A549 (cell line): ENCODE measurements at regions not wholly inside any gene's neighbourhood (a gene's known extent, or its start where the extent isn't known, plus 50 kb on each side); places are given as distances from the start of the nearest gene placed in this dataset.
A peak's percentile ranks its signal among the peaks of the same experiment; 100 is the strongest.

Experiments
- ATAC-seq, 2 experiments: fragments of 200-7000 bp in 1 of 2; fragments of >200 bp in 1 of 2; cut with Nextera tagmentation in 1 of 2; cut with Tn5 transposase in 1 of 2; 3 replicates each; pipeline versions ENCODE4 v1.8.0 to v1.9.1; 2018 to 2020; ENCODE audit warnings: mild to moderate bottlenecking in 1 of 2, moderate library complexity in 1 of 2
- CTCF ChIA-PET: fragments of 300-600 bp; sonication (Branson Sonifier 250); formaldehyde crosslinking; extraction: SDS; loops from one replicate; lab custom pipeline; 2021; ENCODE audit warnings: antibody characterized with exemption, inconsistent platforms; lab: Yijun Ruan, JAX
- POLR2A ChIA-PET: fragments of 350-600 bp; formaldehyde crosslinking; extraction: SDS; loops from one replicate; lab custom pipeline; 2021; ENCODE audit warnings: antibody characterized with exemption, inconsistent platforms; lab: Yijun Ruan, JAX
- DNase-seq, 2 experiments: peaks; one replicate each; pipeline versions ENCODE4 v3.0.0 to v3.0.0-alpha.2; 2011 to 2016; ENCODE audit warnings: low read depth in 1 of 2, low spot score in 1 of 2
- FAIRE-seq: peaks from 2 replicates; lab custom pipeline; 2011; peaks lifted over from hg19 to GRCh38; lab: Jason Lieb, UNC
- H3K27ac ChIP-seq, 2 experiments: fragments of >200 bp; sonication (Bioruptor Twin); formaldehyde crosslinking; 3 replicates each; pipeline ENCODE4 v1.5.1; 2016 to 2017
- H3K4me1 ChIP-seq: fragments of >200 bp; sonication (Bioruptor Twin); formaldehyde crosslinking; 3 replicates; pipeline ENCODE4 v1.6.1; 2016
- H3K4me2 ChIP-seq: fragments of >200 bp; sonication (Bioruptor Twin); formaldehyde crosslinking; 3 replicates; pipeline ENCODE4 v1.6.1; 2016
- H3K4me3 ChIP-seq: fragments of >200 bp; sonication (Bioruptor Twin); formaldehyde crosslinking; 3 replicates; pipeline ENCODE4 v1.5.1; 2016
- H3K9me3 ChIP-seq: fragments of >200 bp; sonication (Bioruptor Twin); formaldehyde crosslinking; 3 replicates; pipeline ENCODE4 v1.6.1; 2016
- BHLHE40 ChIP-seq: IDR thresholded peaks from 2 replicates; pipeline ENCODE4 v1.6.1; 2012; ENCODE audit warnings: low read depth, low read length, inconsistent platforms
- CBX2 ChIP-seq: fragments of 200-600 bp; sonication (generic); IDR thresholded peaks from 2 replicates; pipeline ENCODE4 v1.6.1; 2016; ENCODE audit warnings: low read depth, mild to moderate bottlenecking, borderline replicate concordance
- CBX8 ChIP-seq: fragments of 200-600 bp; sonication (generic); IDR thresholded peaks from 2 replicates; pipeline ENCODE4 v1.6.1; 2016
- CEBPB ChIP-seq, 2 experiments: fragments of >200 bp in 1 of 2; sonication (Bioruptor Twin) in 1 of 2; formaldehyde crosslinking in 1 of 2; IDR thresholded peaks; 2 replicates each; pipeline ENCODE4 v1.6.1; 2012 to 2016
- CHD4 ChIP-seq: fragments of 200-600 bp; sonication (generic); IDR thresholded peaks from 2 replicates; pipeline ENCODE4 v1.6.1; 2016; ENCODE audit warnings: antibody characterized with exemption, mild to moderate bottlenecking, borderline replicate concordance
- CTCF ChIP-seq: fragments of >200 bp; sonication (Bioruptor Twin); formaldehyde crosslinking; IDR thresholded peaks from 3 replicates; pipeline ENCODE4 v1.5.1; 2016
- EHF ChIP-seq: fragments of 250-450 bp; sonication (Bioruptor Pico); IDR thresholded peaks from 2 replicates; pipeline ENCODE4 v1.5.0; 2020; ENCODE audit warnings: mild to moderate bottlenecking
- HDAC2 ChIP-seq: fragments of 200-600 bp; sonication (generic); IDR thresholded peaks from 2 replicates; pipeline ENCODE4 v1.6.1; 2016
- HEYL ChIP-seq: fragments of 250-450 bp; sonication (Bioruptor Pico); IDR thresholded peaks from 2 replicates; pipeline ENCODE4 v1.8.0; 2021; ENCODE audit warnings: mild to moderate bottlenecking, moderate library complexity
- HMGXB4 ChIP-seq: fragments of 250-450 bp; sonication (Bioruptor Pico); IDR thresholded peaks from 2 replicates; pipeline ENCODE4 v1.5.0; 2021; ENCODE audit warnings: mild to moderate bottlenecking, moderate library complexity, borderline replicate concordance
- HOXB13 ChIP-seq: fragments of 250-450 bp; sonication (Bioruptor Pico); IDR thresholded peaks from 2 replicates; pipeline ENCODE4 v1.5.0; 2020; ENCODE audit warnings: low read depth, mild to moderate bottlenecking, moderate library complexity
- JUN ChIP-seq, 2 experiments: fragments of >200 bp; sonication (Bioruptor Twin); formaldehyde crosslinking; IDR thresholded peaks; 2 replicates in 1 of 2; 3 replicates in 1 of 2; pipeline ENCODE4 v1.6.1; 2016 to 2017
- JUNB ChIP-seq: fragments of >200 bp; sonication (Bioruptor Twin); formaldehyde crosslinking; IDR thresholded peaks from 2 replicates; pipeline ENCODE4 v1.6.1; 2016
- MAZ ChIP-seq: fragments of 150-350 bp; IDR thresholded peaks from 2 replicates; pipeline ENCODE4 v1.6.1; 2014; ENCODE audit warnings: antibody characterized with exemption, low read depth, low read length, borderline replicate concordance
- NFE2L2 ChIP-seq: fragments of 150-350 bp; conservative IDR thresholded peaks from 2 replicates; pipeline ENCODE4 v1.6.1; 2014; ENCODE audit warnings: low read length
- PBX3 ChIP-seq: IDR thresholded peaks from 2 replicates; pipeline ENCODE4 v1.6.1; 2012
- PHF8 ChIP-seq: fragments of 200-600 bp; sonication (generic); IDR thresholded peaks from 2 replicates; pipeline ENCODE4 v1.6.1; 2016; ENCODE audit warnings: low read depth, mild to moderate bottlenecking, antibody characterized with exemption, moderate library complexity, borderline replicate concordance
- POLR2AphosphoS2 ChIP-seq: conservative IDR thresholded peaks from 2 replicates; pipeline ENCODE4 v1.6.1; 2012; ENCODE audit warnings: low read length, improper control_type of control experiment, inconsistent platforms
- RAD21 ChIP-seq, 2 experiments: fragments of >200 bp in 1 of 2; sonication (Bioruptor Twin) in 1 of 2; formaldehyde crosslinking in 1 of 2; IDR thresholded peaks in 1 of 2; conservative IDR thresholded peaks in 1 of 2; 2 replicates in 1 of 2; 3 replicates in 1 of 2; pipeline ENCODE4 v1.6.1; 2012 to 2018; ENCODE audit warnings: inconsistent platforms in 1 of 2
- SMC3 ChIP-seq: fragments of >200 bp; sonication (Bioruptor Twin); formaldehyde crosslinking; IDR thresholded peaks from 3 replicates; pipeline ENCODE4 v1.6.1; 2018; ENCODE audit warnings: inconsistent platforms
- TP53 ChIP-seq: fragments of 250-450 bp; sonication (Bioruptor Pico); IDR thresholded peaks from 2 replicates; pipeline ENCODE4 v1.5.0; 2021; ENCODE audit warnings: mild to moderate bottlenecking, moderate library complexity
- ZFP36 ChIP-seq: fragments of 450-650 bp; IDR thresholded peaks from 2 replicates; pipeline ENCODE4 v1.6.1; 2014; ENCODE audit warnings: borderline replicate concordance; ENCODE audit not compliant: partially characterized antibody
- ZNF302 ChIP-seq: fragments of 250-450 bp; sonication (Bioruptor Pico); IDR thresholded peaks from 2 replicates; pipeline ENCODE4 v1.9.0; 2021; ENCODE audit warnings: inconsistent platforms, mild to moderate bottlenecking, moderate library complexity
- WGBS: methylation state at CpG from one replicate; pipeline ENCODE4 v1.1.6; 2017; ENCODE audit errors: missing lambda C conversion rate; 5-methylcytosine and 5-hydroxymethylcytosine counted together
- TF ChIP-seq, protein P1 (sequence below): fragments of 150-350 bp; IDR thresholded peaks from 2 replicates; pipeline ENCODE4 v1.6.1; 2014; ENCODE audit warnings: low read depth, mild to moderate bottlenecking, low read length

GRCh38 chr20:16194617-16195360 is 378.5 kb downstream of the KIF16B start:
- CTCF ChIA-PET = no interaction called here
- WGBS = 11% methylated on average over 2 of the region's 2 CpGs
- no peak for TF ChIP-seq HEYL
- no peak for TF ChIP-seq PBX3
- TF ChIP-seq TP53 = no peak
- no peak for TF ChIP-seq NFE2L2
- no peak for TF ChIP-seq RAD21 (conservative IDR thresholded peaks at IDR 0.05 in 1 of 2, IDR thresholded peaks at IDR 0.05 in 1 of 2)
- TF ChIP-seq CBX8 = no peak
- TF ChIP-seq BHLHE40 = no peak
- TF ChIP-seq HMGXB4 (CRISPR knock-in tag) = no peak
- TF ChIP-seq ZNF302 (CRISPR knock-in tag) = no peak
- TF ChIP-seq HDAC2 = no peak
- TF ChIP-seq ZFP36 = no peak
- TF ChIP-seq, all 56 proteins: peak for 0
- ATAC-seq (no peak), FAIRE-seq (no peak), DNase-seq (no peak)
- POLR2A ChIA-PET = no interaction called here
- Histone ChIP-seq H3K4me3 (no peak overlapping the region), H3K4me2 (no peak overlapping the region), H3K27ac (no peak overlapping the region), H3K9me3 (peaks cover 5% of the 10 kb centered on the region; the same call in 2 of the 3 replicates), H3K4me1 (no peaks in the 10 kb centered on the region)

GRCh38 chr20:16191496-16191895 is 381.8 kb downstream of the KIF16B start:
- DNase-seq (no peak), ATAC-seq (no peak), FAIRE-seq (no peak)
- Histone ChIP-seq H3K9me3 (no peaks in the 10 kb centered on the region), H3K4me2 (no peak overlapping the region), H3K27ac (no peak overlapping the region), H3K4me1 (no peaks in the 10 kb centered on the region), H3K4me3 (no peak overlapping the region)
- 8% methylated on average over 2 of the region's 2 CpGs for WGBS
- TF ChIP-seq CEBPB (IDR thresholded peaks at IDR 0.05) = no peak
- no peak for TF ChIP-seq JUNB
- TF ChIP-seq EHF (CRISPR knock-in tag) = no peak
- no peak for TF ChIP-seq BHLHE40
- no peak for TF ChIP-seq ZFP36
- no peak for TF ChIP-seq POLR2AphosphoS2
- POLR2A ChIA-PET = no interaction called here
- CTCF ChIA-PET = interaction anchor here (0.9 kb wide), 1 partner anchor 11 kb away, joined by 3 read pairs; no protein-coding TSS in a partner anchor

DNA sequence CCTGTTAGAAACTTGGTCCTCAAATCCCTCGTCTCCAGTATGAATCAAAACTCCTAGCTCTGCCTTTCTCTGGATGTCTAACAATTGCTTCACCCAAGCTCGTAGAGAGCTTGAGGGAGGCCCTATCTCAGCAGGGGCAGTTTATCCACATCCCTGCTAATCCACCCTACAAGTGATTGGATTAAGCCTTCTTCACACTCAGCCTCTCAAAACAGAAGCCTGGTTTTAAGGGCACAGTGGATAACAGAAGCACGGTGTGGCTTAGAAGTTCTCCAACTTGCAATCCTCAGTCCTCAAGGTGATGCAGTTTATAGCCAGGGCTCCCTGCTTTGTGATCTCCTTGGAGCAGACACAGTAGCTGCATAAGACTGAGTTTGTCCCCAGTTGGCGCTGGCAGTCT is 383.9 kb downstream of the KIF16B start:
- ChIA-PET CTCF (interaction anchor here (1.0 kb wide), 1 partner anchor 11 kb away, joined by 4 read pairs; no protein-coding TSS in a partner anchor), POLR2A (no interaction called here)
- H3K27ac ChIP-seq = no peak overlapping the region
- FAIRE-seq (no peak), DNase-seq (no peak), ATAC-seq (0 out of 6 replicates have a peak, but pooled peaks of 1 of the 2 experiments have one; percentile 10)
- H3K4me2 ChIP-seq = no peak overlapping the region
- H3K4me1 ChIP-seq = no peaks in the 10 kb centered on the region
- H3K4me3 ChIP-seq = no peak overlapping the region
- WGBS = 7% methylated on average over 4 of the region's 4 CpGs
- TF ChIP-seq CHD4 (no peak), TP53 (no peak), ZFP36 (no peak), HOXB13 (CRISPR knock-in tag) (no peak), SMC3 (no peak), MAZ (no peak), CTCF (no peak), CBX2 (no peak), JUN (IDR thresholded peaks at IDR 0.05) (no peak), PHF8 (no peak)
- TF ChIP-seq, protein P1, sequence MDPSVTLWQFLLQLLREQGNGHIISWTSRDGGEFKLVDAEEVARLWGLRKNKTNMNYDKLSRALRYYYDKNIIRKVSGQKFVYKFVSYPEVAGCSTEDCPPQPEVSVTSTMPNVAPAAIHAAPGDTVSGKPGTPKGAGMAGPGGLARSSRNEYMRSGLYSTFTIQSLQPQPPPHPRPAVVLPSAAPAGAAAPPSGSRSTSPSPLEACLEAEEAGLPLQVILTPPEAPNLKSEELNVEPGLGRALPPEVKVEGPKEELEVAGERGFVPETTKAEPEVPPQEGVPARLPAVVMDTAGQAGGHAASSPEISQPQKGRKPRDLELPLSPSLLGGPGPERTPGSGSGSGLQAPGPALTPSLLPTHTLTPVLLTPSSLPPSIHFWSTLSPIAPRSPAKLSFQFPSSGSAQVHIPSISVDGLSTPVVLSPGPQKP = no peak
- H3K9me3 ChIP-seq = no peaks in the 10 kb centered on the region; the same call in 2 of the 3 replicates
